HCT116 (cell line): ENCODE measurements at regions not wholly inside any gene's neighbourhood (a gene's known extent, or its start where the extent isn't known, plus 50 kb on each side); places are given as distances from the start of the nearest gene placed in this dataset.

Source experiments
- ATAC-seq: fragments of 200-7000 bp; cut with Tn5 transposase; 2 replicates; pipeline ENCODE4 v1.9.1; 2020; ENCODE audit warnings: mild to moderate bottlenecking, moderate library complexity
- BruUV-seq: library from RNA; stranded (reverse); fragments of 400-500 nt; replicated peaks from 2 replicates; lab custom pipeline; 2021; lab: Mats Ljungman, UMichigan
- CTCF ChIA-PET: fragments of 300-600 bp; sonication (Branson Sonifier 250); formaldehyde crosslinking; loops from one replicate; lab custom pipeline; 2021; ENCODE audit warnings: antibody characterized with exemption; lab: Charles Lee
- POLR2A ChIA-PET: fragments of 300-600, 350-600 bp; sonication (Branson Sonifier 250); formaldehyde crosslinking; loops from one replicate; lab custom pipeline; 2021; ENCODE audit warnings: antibody characterized with exemption; lab: Charles Lee
- RAD21 ChIA-PET, 2 experiments: fragments of 300-600 bp; sonication (Branson Sonifier 250); formaldehyde crosslinking; loops; one replicate each; lab custom pipeline; 2023; ENCODE audit warnings: low total read pairs in 2 of 2; ENCODE audit not compliant: uncharacterized antibody in 2 of 2, unreplicated experiment in 2 of 2, low non-redundant PET in 1 of 2; lab: Charles Lee
- DNase-seq: peaks from one replicate; pipeline ENCODE4 v3.0.0-alpha.2; 2010; ENCODE audit warnings: low read depth, low spot score
- H2AFZ ChIP-seq: fragments of 200-600 bp; shearing (Covaris generic), sonication (generic); 2 replicates; pipeline ENCODE4 v1.6.1; 2017; ENCODE audit warnings: low read depth, mixed run types, mixed read lengths, antibody characterized with exemption, low read length; ENCODE audit not compliant: poor library complexity, severe bottlenecking
- H3K27ac ChIP-seq: 2 replicates; pipeline ENCODE4 v1.5.1; 2012; ENCODE audit warnings: low read depth, low read length
- H3K27me3 ChIP-seq: fragments of 200-600 bp; sonication (generic); 2 replicates; pipeline ENCODE4 v1.6.1; 2016; ENCODE audit warnings: mixed run types, low read length, mixed read lengths; ENCODE audit not compliant: insufficient read depth
- H3K36me3 ChIP-seq, 2 experiments: fragments of 200-500 bp in 1 of 2; fragments of 200-600 bp in 1 of 2; sonication (Bioruptor generic) in 1 of 2; sonication (generic) in 1 of 2; 2 replicates each; pipeline versions ENCODE4 v1.5.1 to v1.6.1; 2014 to 2016; ENCODE audit warnings: low read length in 2 of 2, inconsistent platforms in 1 of 2, mixed read lengths in 1 of 2, mixed run types in 1 of 2; ENCODE audit not compliant: insufficient read depth in 2 of 2, control insufficient read depth in 1 of 2
- H3K4me1 ChIP-seq, 2 experiments: fragments of 200-600 bp in 1 of 2; sonication (generic) in 1 of 2; 2 replicates each; pipeline versions ENCODE4 v1.5.1 to v1.6.1; 2012 to 2017; ENCODE audit warnings: low read length in 2 of 2, inconsistent platforms in 1 of 2, mild to moderate bottlenecking in 1 of 2, mixed read lengths in 1 of 2, mixed run types in 1 of 2, moderate library complexity in 1 of 2; ENCODE audit not compliant: insufficient read depth in 2 of 2, control insufficient read depth in 1 of 2
- H3K4me2 ChIP-seq: fragments of 200-600 bp; sonication (generic); 2 replicates; pipeline ENCODE4 v1.6.1; 2017; ENCODE audit warnings: mixed run types, low read length, mixed read lengths
- H3K4me3 ChIP-seq, 2 experiments: fragments of 200-600 bp in 1 of 2; sonication (generic) in 1 of 2; replicated peaks in 1 of 2; 2 replicates each; pipeline ENCODE4 v1.5.1; 2011 to 2016; ENCODE audit warnings: low read length in 2 of 2, control low read depth in 1 of 2, low read depth in 1 of 2, mild to moderate bottlenecking in 1 of 2, mixed read lengths in 1 of 2, mixed run types in 1 of 2
- H3K79me2 ChIP-seq: fragments of 200-600 bp; sonication (generic); 2 replicates; pipeline ENCODE4 v1.6.1; 2017; ENCODE audit warnings: mild to moderate bottlenecking, mixed run types, low read length, moderate library complexity, mixed read lengths; ENCODE audit not compliant: insufficient read depth
- H3K9ac ChIP-seq: fragments of 200-600 bp; sonication (generic); 2 replicates; pipeline ENCODE4 v1.6.1; 2016; ENCODE audit warnings: low read length, mixed read lengths
- H3K9me2 ChIP-seq: fragments of 200-600 bp; sonication (generic), shearing (Covaris generic); 2 replicates; pipeline ENCODE4 v1.6.1; 2017; ENCODE audit warnings: mixed run types, mild to moderate bottlenecking, moderate library complexity; ENCODE audit not compliant: insufficient read depth
- H3K9me3 ChIP-seq, 2 experiments: fragments of 200-500 bp in 1 of 2; fragments of 200-600 bp in 1 of 2; sonication (Bioruptor generic) in 1 of 2; sonication (generic) in 1 of 2; 2 replicates each; pipeline ENCODE4 v1.6.1; 2014 to 2017; ENCODE audit warnings: low read length in 2 of 2, mixed read lengths in 2 of 2, inconsistent platforms in 1 of 2, low read depth in 1 of 2, mild to moderate bottlenecking in 1 of 2, mixed run types in 1 of 2, moderate library complexity in 1 of 2; ENCODE audit not compliant: control insufficient read depth in 1 of 2, insufficient read depth in 1 of 2
- H4K20me1 ChIP-seq: fragments of 200-600 bp; sonication (generic), shearing (Covaris generic); 2 replicates; pipeline ENCODE4 v1.6.1; 2017; ENCODE audit warnings: mixed run types, mild to moderate bottlenecking, moderate library complexity; ENCODE audit not compliant: insufficient read depth
- CEBPB ChIP-seq: IDR thresholded peaks from 2 replicates; pipeline ENCODE4 v1.6.1; 2012; ENCODE audit warnings: low read depth
- EGR1 ChIP-seq: IDR thresholded peaks from 2 replicates; pipeline ENCODE4 v1.6.1; 2012; ENCODE audit warnings: low read depth
- FOSL1 ChIP-seq: IDR thresholded peaks from 2 replicates; pipeline ENCODE4 v1.6.1; 2012; ENCODE audit warnings: low read depth
- SIN3A ChIP-seq: IDR thresholded peaks from 2 replicates; pipeline ENCODE4 v1.6.1; 2012; ENCODE audit warnings: low read depth
- SP1 ChIP-seq: IDR thresholded peaks from 2 replicates; pipeline ENCODE4 v1.6.1; 2012; ENCODE audit warnings: low read depth
- TCF7L2 ChIP-seq: IDR thresholded peaks from 2 replicates; pipeline ENCODE4 v1.7.0; 2011; ENCODE audit warnings: borderline replicate concordance, inconsistent platforms; ENCODE audit not compliant: insufficient read depth, insufficient read length; ENCODE audit errors: extremely low read depth
- intact Hi-C: fragments of 100-400 bp; cut with micrococcal nuclease; formaldehyde crosslinking; loops from 2 replicates; pipeline ENCODE4 v1.10.0; 2022
- TF ChIP-seq, protein P1 (sequence below): IDR thresholded peaks from 2 replicates; pipeline ENCODE4 v1.6.1; 2012
- TF ChIP-seq, protein P2 (sequence below): IDR thresholded peaks from 2 replicates; pipeline ENCODE4 v1.6.1; 2011; ENCODE audit warnings: mild to moderate bottlenecking, low read length, moderate library complexity; ENCODE audit not compliant: insufficient replicate concordance; ENCODE audit errors: extremely low read depth

DNA sequence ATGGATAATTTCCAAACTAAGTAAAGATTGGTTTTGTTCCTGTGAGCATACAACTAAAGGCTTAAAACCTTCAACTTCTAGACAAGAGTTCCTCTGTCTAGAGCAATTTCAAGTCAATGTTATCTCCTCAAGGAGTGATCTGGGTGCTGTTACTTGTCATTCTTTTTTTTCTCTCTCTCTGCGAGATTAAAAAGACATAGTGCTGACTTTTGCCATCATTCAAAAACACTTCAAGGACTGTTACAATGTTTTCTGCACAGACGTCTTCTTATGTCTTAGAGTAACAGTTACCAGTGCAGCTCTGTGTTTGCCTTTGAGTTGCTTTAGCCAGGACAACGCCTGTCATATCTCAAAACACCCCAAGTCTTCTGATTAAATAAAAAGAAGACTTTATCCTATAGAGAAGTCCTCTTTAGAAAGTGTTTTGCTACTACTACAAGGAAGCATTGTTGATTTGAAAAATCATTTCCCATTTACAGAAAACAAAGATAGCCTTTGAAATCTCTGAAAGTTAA is 263.5 kb upstream of the FERD3L start:
- intact Hi-C loops = no loop called here
- POLR2A ChIA-PET = no interaction called here
- no peaks in the 10 kb centered on the region for H3K9me2 ChIP-seq
- no peak for ATAC-seq
- no peak overlapping the region for H3K27ac ChIP-seq
- TF ChIP-seq TCF7L2 (no peak), SIN3A (no peak)
- TF ChIP-seq, protein P1, sequence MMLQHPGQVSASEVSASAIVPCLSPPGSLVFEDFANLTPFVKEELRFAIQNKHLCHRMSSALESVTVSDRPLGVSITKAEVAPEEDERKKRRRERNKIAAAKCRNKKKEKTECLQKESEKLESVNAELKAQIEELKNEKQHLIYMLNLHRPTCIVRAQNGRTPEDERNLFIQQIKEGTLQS = no peak
- TF ChIP-seq, protein P2, sequence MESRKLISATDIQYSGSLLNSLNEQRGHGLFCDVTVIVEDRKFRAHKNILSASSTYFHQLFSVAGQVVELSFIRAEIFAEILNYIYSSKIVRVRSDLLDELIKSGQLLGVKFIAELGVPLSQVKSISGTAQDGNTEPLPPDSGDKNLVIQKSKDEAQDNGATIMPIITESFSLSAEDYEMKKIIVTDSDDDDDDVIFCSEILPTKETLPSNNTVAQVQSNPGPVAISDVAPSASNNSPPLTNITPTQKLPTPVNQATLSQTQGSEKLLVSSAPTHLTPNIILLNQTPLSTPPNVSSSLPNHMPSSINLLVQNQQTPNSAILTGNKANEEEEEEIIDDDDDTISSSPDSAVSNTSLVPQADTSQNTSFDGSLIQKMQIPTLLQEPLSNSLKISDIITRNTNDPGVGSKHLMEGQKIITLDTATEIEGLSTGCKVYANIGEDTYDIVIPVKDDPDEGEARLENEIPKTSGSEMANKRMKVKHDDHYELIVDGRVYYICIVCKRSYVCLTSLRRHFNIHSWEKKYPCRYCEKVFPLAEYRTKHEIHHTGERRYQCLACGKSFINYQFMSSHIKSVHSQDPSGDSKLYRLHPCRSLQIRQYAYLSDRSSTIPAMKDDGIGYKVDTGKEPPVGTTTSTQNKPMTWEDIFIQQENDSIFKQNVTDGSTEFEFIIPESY = no peak
- no peaks in the 10 kb centered on the region for H3K36me3 ChIP-seq
- no peaks in the 10 kb centered on the region for H4K20me1 ChIP-seq
- no peak for DNase-seq
- H3K9ac ChIP-seq = no peak overlapping the region
- H3K9me3 ChIP-seq = no peaks in the 10 kb centered on the region
- BruUV-seq = no TSS peak
- RAD21 ChIA-PET = no interaction called here
- H3K4me1 ChIP-seq = peaks cover 8 to 12% of the 10 kb centered on the region in 2 experiments; a peak in 2 of 4 replicates
- no peak overlapping the region for H2AFZ ChIP-seq
- CTCF ChIA-PET = no interaction called here
- H3K79me2 ChIP-seq = no peaks in the 10 kb centered on the region
- H3K27me3 ChIP-seq = 0 out of 2 replicates have a peak, but pooled peaks cover 5% of the 10 kb centered on the region
- H3K4me2 ChIP-seq = no peak overlapping the region
- H3K4me3 ChIP-seq = no peak overlapping the region

DNA sequence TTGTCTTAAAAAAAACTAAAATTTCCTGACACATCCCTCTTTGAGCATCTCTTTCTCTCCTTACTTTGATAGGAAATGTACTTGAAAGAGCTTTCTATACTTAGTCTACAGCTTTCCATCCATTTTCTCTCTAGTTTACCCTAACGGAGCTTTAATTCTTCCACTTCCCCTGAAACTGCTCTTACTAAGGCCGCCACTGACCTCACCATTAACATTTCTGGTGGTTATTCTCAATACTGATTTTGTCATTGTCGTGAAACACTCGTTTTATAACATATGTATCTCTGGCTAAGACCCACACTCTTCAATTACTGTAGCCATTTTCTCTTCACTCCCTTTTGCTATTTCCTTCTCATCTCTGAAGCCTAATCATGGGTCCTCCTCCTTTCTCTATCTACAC is 262.0 kb upstream of the FERD3L start:
- Histone ChIP-seq H3K9me3 (no peaks in the 10 kb centered on the region), H3K9ac (no peak overlapping the region), H4K20me1 (no peaks in the 10 kb centered on the region), H3K36me3 (no peaks in the 10 kb centered on the region), H3K4me3 (no peak overlapping the region), H3K79me2 (no peaks in the 10 kb centered on the region), H3K9me2 (no peaks in the 10 kb centered on the region), H2AFZ (no peak overlapping the region), H3K27me3 (0 out of 2 replicates have a peak, but pooled peaks cover 5% of the 10 kb centered on the region), H3K27ac (no peak overlapping the region), H3K4me1 (peaks cover 8 to 12% of the 10 kb centered on the region in 2 experiments; a peak in 2 of 4 replicates), H3K4me2 (no peak overlapping the region)
- intact Hi-C loops = no loop called here
- ChIA-PET CTCF (no interaction called here), POLR2A (no interaction called here), RAD21 (no interaction called here)
- no peak for TF ChIP-seq SP1
- TF ChIP-seq CEBPB = no peak
- TF ChIP-seq, protein P1 = no peak
- no peak for TF ChIP-seq EGR1
- TF ChIP-seq, protein P2 = no peak
- TF ChIP-seq TCF7L2 = no peak
- no peak for TF ChIP-seq FOSL1
- no peak for DNase-seq
- ATAC-seq = no peak
- no TSS peak for BruUV-seq
